AG09309 (cell line): ENCODE measurements at regions not wholly inside any gene's neighbourhood (a gene's known extent, or its start where the extent isn't known, plus 50 kb on each side); places are given as distances from the start of the nearest gene placed in this dataset.

Experiments used
- DNase-seq: peaks from one replicate; pipeline ENCODE4 v3.0.0-alpha.2; 2010; ENCODE audit warnings: low read depth
- H3K4me3 ChIP-seq: 2 replicates; pipeline ENCODE4 v1.5.1; 2011; ENCODE audit warnings: mild to moderate bottlenecking, low read depth, low read length, moderate library complexity; ENCODE audit not compliant: control insufficient read depth
- CTCF ChIP-seq: IDR thresholded peaks from 2 replicates; pipeline ENCODE4 v1.5.1; 2011; ENCODE audit warnings: mild to moderate bottlenecking, low read depth, low read length, inconsistent platforms; ENCODE audit not compliant: insufficient read depth, control insufficient read depth; ENCODE audit errors: missing control alignments

DNA sequence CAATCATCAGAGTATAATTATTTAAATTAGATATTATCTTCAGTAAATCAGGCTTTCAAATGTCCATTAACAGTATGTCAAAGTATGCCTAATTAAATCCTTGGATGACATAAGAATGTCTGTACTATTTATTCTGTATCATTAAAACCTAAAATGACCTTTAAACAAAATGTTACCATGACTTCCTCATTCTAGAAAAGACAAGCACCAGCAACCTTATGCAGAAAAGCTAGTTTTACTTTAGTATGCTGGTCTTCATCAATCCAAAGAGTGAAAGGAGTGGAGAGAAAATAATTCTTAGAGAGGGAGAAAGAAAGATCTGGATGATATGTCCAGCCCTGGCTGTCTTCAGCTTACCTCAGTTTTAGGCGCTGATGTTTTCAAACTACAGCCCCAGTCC lies 140.1 kb upstream of the UBE2E2 start:
- no peak for DNase-seq
- no peak for TF ChIP-seq CTCF
- no peak overlapping the region for H3K4me3 ChIP-seq

- no peak for DNase-seq
- H3K4me3 ChIP-seq = no peak overlapping the region
- TF ChIP-seq CTCF = no peak
Measured at GRCh38 chr3:23067116-23067515, 136.0 kb upstream of the UBE2E2 start.

GRCh38 chr3:23068016-23068728 lies 135.0 kb upstream of the UBE2E2 start:
- TF ChIP-seq CTCF = no peak
- H3K4me3 ChIP-seq = no peak overlapping the region
- DNase-seq = no peak

DNA sequence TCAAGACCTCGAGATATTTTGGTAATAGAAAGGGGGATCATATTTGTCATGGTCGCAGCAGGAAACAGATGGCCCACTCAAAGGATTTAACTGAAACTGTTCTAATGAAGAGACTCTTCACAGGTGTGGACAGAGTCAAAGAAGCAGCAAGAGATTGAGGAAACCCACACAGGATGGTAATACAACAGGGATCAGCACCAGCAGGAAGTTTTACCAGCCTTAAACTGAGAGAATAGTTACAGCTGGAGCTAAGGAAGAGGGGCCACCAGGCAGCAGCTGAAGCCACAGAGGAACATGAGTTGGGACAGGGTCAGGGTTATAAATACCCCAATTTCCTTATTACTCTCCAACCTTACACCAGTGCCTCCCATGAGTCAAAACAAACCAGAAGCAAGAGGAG lies 131.8 kb upstream of the UBE2E2 start:
- TF ChIP-seq CTCF = no peak
- no peak for DNase-seq
- no peak overlapping the region for H3K4me3 ChIP-seq

- no peak for TF ChIP-seq CTCF
- H3K4me3 ChIP-seq = no peak overlapping the region
- no peak for DNase-seq
Measured at GRCh38 chr3:23071758-23072157, 131.4 kb upstream of the UBE2E2 start.

DNA sequence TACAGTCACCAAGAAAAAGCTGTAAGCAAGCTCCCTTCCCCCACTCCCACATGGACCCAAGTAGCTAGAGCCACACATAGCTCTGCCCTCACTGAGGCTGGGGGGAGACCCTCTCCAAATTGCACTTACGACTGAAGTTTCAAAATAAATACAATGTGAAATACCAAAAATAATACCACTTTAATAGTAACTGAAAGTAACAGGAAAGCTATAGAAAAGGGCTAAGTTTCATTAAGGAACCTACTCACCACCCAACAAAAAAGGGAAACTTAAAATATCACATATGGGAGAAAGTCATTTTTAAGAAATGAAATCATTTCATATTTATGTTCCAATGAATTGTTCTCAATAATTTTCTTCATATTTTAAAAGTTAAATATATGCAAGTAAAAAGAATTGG lies 130.4 kb upstream of the UBE2E2 start:
- no peak overlapping the region for H3K4me3 ChIP-seq
- DNase-seq = no peak
- no peak for TF ChIP-seq CTCF
